MM.1S (cell line): ENCODE measurements at regions not wholly inside any gene's neighbourhood (a gene's known extent, or its start where the extent isn't known, plus 50 kb on each side); places are given as distances from the start of the nearest gene placed in this dataset.

Experiments used
- DNase-seq: peaks from one replicate; pipeline ENCODE4 v3.0.0-alpha.2; 2015
- H2AFZ ChIP-seq: fragments of 300-600 bp; sonication (generic); 2 replicates; pipeline ENCODE4 v1.6.0; 2016; ENCODE audit warnings: antibody characterized with exemption, low read length
- H3F3A ChIP-seq: fragments of 300-600 bp; sonication (generic); 2 replicates; pipeline ENCODE4 v1.6.1; 2016; ENCODE audit warnings: mild to moderate bottlenecking, antibody characterized with exemption, low read length, moderate library complexity, mixed read lengths; ENCODE audit not compliant: insufficient read depth
- H3K27ac ChIP-seq: fragments of 300-600 bp; sonication (generic); 2 replicates; pipeline ENCODE4 v1.5.1; 2016; ENCODE audit warnings: mild to moderate bottlenecking, low read length
- H3K27me3 ChIP-seq: fragments of 300-600 bp; sonication (generic); replicated peaks from 2 replicates; pipeline ENCODE4 v1.6.0; 2016; ENCODE audit warnings: low read length; ENCODE audit not compliant: insufficient read depth
- H3K36me3 ChIP-seq: fragments of 300-600 bp; sonication (generic); replicated peaks from 2 replicates; pipeline ENCODE4 v1.6.1; 2016; ENCODE audit warnings: mild to moderate bottlenecking, low read length, mixed read lengths; ENCODE audit not compliant: insufficient read depth
- H3K4me1 ChIP-seq: fragments of 300-600 bp; sonication (generic); 2 replicates; pipeline ENCODE4 v1.6.1; 2016; ENCODE audit warnings: low read length, mixed read lengths
- H3K4me2 ChIP-seq: fragments of 300-600 bp; sonication (generic); 2 replicates; pipeline ENCODE4 v1.6.0; 2016; ENCODE audit warnings: low read depth, low read length
- H3K4me3 ChIP-seq: fragments of 300-600 bp; sonication (generic); 2 replicates; pipeline ENCODE4 v1.5.1; 2016; ENCODE audit warnings: low read length, mixed read lengths
- H3K79me2 ChIP-seq: fragments of 300-600 bp; sonication (generic); 2 replicates; pipeline ENCODE4 v1.6.1; 2016; ENCODE audit warnings: mixed run types, low read length, mixed read lengths
- H3K9ac ChIP-seq: fragments of 300-600 bp; sonication (generic); 2 replicates; pipeline ENCODE4 v1.6.1; 2016; ENCODE audit warnings: low read length, mixed read lengths
- H3K9me2 ChIP-seq: fragments of 300-600 bp; sonication (generic); replicated peaks from 2 replicates; pipeline ENCODE4 v1.6.1; 2016; ENCODE audit warnings: mild to moderate bottlenecking, low read length, mixed read lengths; ENCODE audit not compliant: insufficient read depth
- H3K9me3 ChIP-seq: fragments of 300-600 bp; sonication (generic); replicated peaks from 2 replicates; pipeline ENCODE4 v1.6.1; 2016; ENCODE audit warnings: mild to moderate bottlenecking, low read length, mixed read lengths; ENCODE audit not compliant: insufficient read depth
- H4K20me1 ChIP-seq: fragments of 300-600 bp; sonication (generic); 2 replicates; pipeline ENCODE4 v1.6.1; 2016; ENCODE audit warnings: mild to moderate bottlenecking, low read length, moderate library complexity, mixed read lengths; ENCODE audit not compliant: insufficient read depth
- EZH2 ChIP-seq: fragments of 300-600 bp; sonication (generic); optimal IDR thresholded peaks from 2 replicates; pipeline ENCODE3; 2017; ENCODE audit warnings: low read depth, mild to moderate bottlenecking, antibody characterized with exemption, low read length, mixed read lengths
- EZH2phosphoT487 ChIP-seq: fragments of 300-600 bp; sonication (generic); IDR thresholded peaks from 2 replicates; pipeline ENCODE4 v1.6.1; 2018; ENCODE audit warnings: antibody characterized with exemption, low read length
- TF ChIP-seq, protein P1 (sequence below): fragments of 300-600 bp; sonication (generic); IDR thresholded peaks from 2 replicates; pipeline ENCODE4 v1.5.1; 2016; ENCODE audit warnings: antibody characterized with exemption, low read length, mixed read lengths

DNA sequence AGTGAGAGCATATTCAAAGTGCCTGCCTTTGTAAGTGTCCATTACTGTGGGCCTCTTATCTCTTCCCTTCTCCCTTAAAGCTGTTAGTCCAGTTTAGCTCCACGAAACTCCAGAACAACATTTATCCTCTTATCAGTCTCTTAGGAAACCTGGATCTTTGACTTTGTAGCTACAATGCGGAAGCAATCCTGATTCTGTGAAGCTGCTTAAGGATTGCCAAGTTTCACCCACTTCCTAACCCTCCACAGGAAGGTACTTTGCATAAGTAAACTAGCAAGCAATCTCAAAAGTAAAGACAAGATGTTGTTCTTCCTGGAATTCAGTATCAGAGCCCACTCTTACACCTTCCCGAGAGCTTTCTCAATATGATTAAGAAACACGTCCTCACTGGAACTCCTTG, 164.9 kb upstream of the USP25 start:
- H3K27me3 ChIP-seq, result no peaks in the 10 kb centered on the region
- H3K27ac ChIP-seq, result no peak overlapping the region
- H3K4me1 ChIP-seq, result no peaks in the 10 kb centered on the region
- no peak overlapping the region for H3K9ac ChIP-seq
- H3K4me3 ChIP-seq, result no peak overlapping the region
- TF ChIP-seq EZH2phosphoT487 (no peak), EZH2 (no peak)
- TF ChIP-seq, protein P1, sequence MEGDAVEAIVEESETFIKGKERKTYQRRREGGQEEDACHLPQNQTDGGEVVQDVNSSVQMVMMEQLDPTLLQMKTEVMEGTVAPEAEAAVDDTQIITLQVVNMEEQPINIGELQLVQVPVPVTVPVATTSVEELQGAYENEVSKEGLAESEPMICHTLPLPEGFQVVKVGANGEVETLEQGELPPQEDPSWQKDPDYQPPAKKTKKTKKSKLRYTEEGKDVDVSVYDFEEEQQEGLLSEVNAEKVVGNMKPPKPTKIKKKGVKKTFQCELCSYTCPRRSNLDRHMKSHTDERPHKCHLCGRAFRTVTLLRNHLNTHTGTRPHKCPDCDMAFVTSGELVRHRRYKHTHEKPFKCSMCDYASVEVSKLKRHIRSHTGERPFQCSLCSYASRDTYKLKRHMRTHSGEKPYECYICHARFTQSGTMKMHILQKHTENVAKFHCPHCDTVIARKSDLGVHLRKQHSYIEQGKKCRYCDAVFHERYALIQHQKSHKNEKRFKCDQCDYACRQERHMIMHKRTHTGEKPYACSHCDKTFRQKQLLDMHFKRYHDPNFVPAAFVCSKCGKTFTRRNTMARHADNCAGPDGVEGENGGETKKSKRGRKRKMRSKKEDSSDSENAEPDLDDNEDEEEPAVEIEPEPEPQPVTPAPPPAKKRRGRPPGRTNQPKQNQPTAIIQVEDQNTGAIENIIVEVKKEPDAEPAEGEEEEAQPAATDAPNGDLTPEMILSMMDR, result no peak
- DNase-seq, result no peak
- H4K20me1 ChIP-seq, result no peaks in the 10 kb centered on the region
- H2AFZ ChIP-seq, result no peak overlapping the region
- H3K36me3 ChIP-seq, result no peaks in the 10 kb centered on the region
- H3K9me2 ChIP-seq, result no peaks in the 10 kb centered on the region
- no peaks in the 10 kb centered on the region for H3K9me3 ChIP-seq
- no peak overlapping the region for H3K4me2 ChIP-seq
- no peaks in the 10 kb centered on the region for H3F3A ChIP-seq
- H3K79me2 ChIP-seq, result no peaks in the 10 kb centered on the region

DNA sequence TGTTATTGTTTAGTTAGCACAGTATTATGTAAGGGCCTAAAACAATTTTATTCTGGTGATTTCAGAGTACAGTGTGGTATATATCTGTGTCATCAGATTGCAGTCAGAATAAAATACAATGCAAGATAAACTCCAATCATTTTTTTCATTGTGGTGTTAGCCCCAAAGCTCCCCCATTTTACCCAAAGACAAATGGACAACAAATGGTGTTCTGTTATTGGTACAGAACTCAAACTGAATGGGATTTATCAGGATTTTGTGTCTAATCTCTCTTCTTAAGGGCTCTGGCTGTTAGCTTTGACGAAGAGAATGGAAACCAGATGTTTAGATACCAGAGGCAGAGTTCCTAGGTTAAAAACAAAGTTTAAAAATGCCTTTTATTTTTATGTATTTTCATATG, 163.1 kb upstream of the USP25 start:
- H3K27ac ChIP-seq, result no peak overlapping the region
- no peaks in the 10 kb centered on the region for H4K20me1 ChIP-seq
- H2AFZ ChIP-seq, result no peak overlapping the region
- DNase-seq, result no peak
- H3K4me2 ChIP-seq, result no peak overlapping the region
- TF ChIP-seq EZH2phosphoT487 (no peak), EZH2 (no peak)
- TF ChIP-seq, protein P1, result no peak
- no peaks in the 10 kb centered on the region for H3K9me2 ChIP-seq
- H3K4me1 ChIP-seq, result no peaks in the 10 kb centered on the region
- no peaks in the 10 kb centered on the region for H3F3A ChIP-seq
- H3K79me2 ChIP-seq, result no peaks in the 10 kb centered on the region
- no peak overlapping the region for H3K4me3 ChIP-seq
- H3K27me3 ChIP-seq, result no peaks in the 10 kb centered on the region
- H3K36me3 ChIP-seq, result no peaks in the 10 kb centered on the region
- H3K9ac ChIP-seq, result no peak overlapping the region
- H3K9me3 ChIP-seq, result no peaks in the 10 kb centered on the region

DNA sequence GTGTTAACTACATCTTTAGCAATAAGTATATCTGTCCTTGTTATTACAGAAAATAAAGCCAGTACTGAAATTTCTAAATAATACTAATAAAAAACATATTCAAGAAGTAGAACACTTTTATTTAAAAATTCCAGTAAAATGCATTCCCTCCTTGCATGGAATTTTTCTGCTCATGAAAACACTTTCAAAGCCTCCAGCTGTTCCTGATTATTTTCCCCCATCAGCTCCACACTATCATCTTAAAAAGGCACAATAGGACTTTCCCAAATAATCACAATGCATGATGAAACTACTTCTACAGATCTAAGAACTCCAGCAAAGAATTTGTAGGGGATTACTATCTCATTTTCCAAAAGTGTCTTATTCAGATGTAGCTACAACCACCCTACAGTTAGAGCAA, 162.6 kb upstream of the USP25 start:
- H3K27ac ChIP-seq, result no peak overlapping the region
- H3K4me2 ChIP-seq, result no peak overlapping the region
- H3K27me3 ChIP-seq, result no peaks in the 10 kb centered on the region
- H3K36me3 ChIP-seq, result no peaks in the 10 kb centered on the region
- DNase-seq, result no peak
- no peaks in the 10 kb centered on the region for H3F3A ChIP-seq
- no peak overlapping the region for H3K9ac ChIP-seq
- H3K4me3 ChIP-seq, result no peak overlapping the region
- no peak overlapping the region for H2AFZ ChIP-seq
- no peaks in the 10 kb centered on the region for H3K79me2 ChIP-seq
- TF ChIP-seq EZH2, result no peak
- no peak for TF ChIP-seq EZH2phosphoT487
- TF ChIP-seq, protein P1, result no peak
- H3K4me1 ChIP-seq, result no peaks in the 10 kb centered on the region
- no peaks in the 10 kb centered on the region for H4K20me1 ChIP-seq
- H3K9me3 ChIP-seq, result no peaks in the 10 kb centered on the region
- H3K9me2 ChIP-seq, result no peaks in the 10 kb centered on the region

DNA sequence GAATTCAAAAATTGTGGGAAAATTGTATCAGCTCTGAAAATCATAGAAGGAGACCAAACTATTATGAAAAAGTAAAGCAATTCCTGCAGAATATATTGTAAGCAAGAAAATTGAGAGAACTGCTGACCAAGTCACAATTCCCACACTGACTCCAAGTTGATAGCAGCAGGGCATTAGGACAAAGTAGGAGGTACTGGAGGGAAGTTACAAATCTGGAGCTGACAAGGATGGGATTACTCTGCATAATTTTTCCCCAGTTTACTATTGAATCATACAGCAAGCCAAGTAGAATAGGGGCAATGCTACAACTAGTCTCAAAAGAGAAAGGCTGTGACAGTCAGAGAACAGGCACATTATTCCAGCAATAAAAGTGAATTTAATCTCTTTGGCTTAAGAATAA, 161.3 kb upstream of the USP25 start:
- Histone ChIP-seq H3K9me2 (no peaks in the 10 kb centered on the region), H3K27me3 (no peaks in the 10 kb centered on the region), H3K9me3 (no peaks in the 10 kb centered on the region), H3K36me3 (no peaks in the 10 kb centered on the region), H3K4me1 (no peaks in the 10 kb centered on the region), H4K20me1 (no peaks in the 10 kb centered on the region), H3K4me3 (no peak overlapping the region), H3K27ac (no peak overlapping the region), H3K4me2 (no peak overlapping the region), H3K9ac (no peak overlapping the region), H3K79me2 (no peaks in the 10 kb centered on the region), H2AFZ (no peak overlapping the region), H3F3A (no peaks in the 10 kb centered on the region)
- TF ChIP-seq EZH2 (no peak), EZH2phosphoT487 (no peak)
- TF ChIP-seq, protein P1, result no peak
- no peak for DNase-seq
